B cell (primary cell): ENCODE measurements at regions not wholly inside any gene's neighbourhood (a gene's known extent, or its start where the extent isn't known, plus 50 kb on each side); places are given as distances from the start of the nearest gene placed in this dataset.
A peak's percentile ranks its signal among the peaks of the same experiment; 100 is the strongest.

Experiments
- ATAC-seq: fragments of 200-7000 bp; cut with Tn5 transposase; one replicate; pipeline ENCODE4 v1.10.0; 2021; ENCODE audit warnings: low read depth, mild to moderate bottlenecking, moderate number of reproducible peaks, moderate library complexity
- CTCF ChIA-PET: fragments of 350-600 bp; sonication (Branson Sonifier 250); formaldehyde crosslinking; loops from one replicate; lab custom pipeline; 2021; ENCODE audit warnings: antibody characterized with exemption, inconsistent platforms; lab: Charles Lee
- POLR2A ChIA-PET: fragments of 350-600 bp; sonication (Branson Sonifier 250); formaldehyde crosslinking; loops from one replicate; lab custom pipeline; 2021; ENCODE audit warnings: antibody characterized with exemption; lab: Charles Lee
- DNase-seq: peaks from one replicate; pipeline ENCODE4 v3.0.0; 2013
- H2AFZ ChIP-seq: 2 replicates; pipeline ENCODE4 v1.6.1; 2012; ENCODE audit warnings: mild to moderate bottlenecking, low read depth, low read length; ENCODE audit not compliant: insufficient read depth, poor library complexity, severe bottlenecking
- H3K27ac ChIP-seq, 2 donors: 1 replicate in 1 of 2; 2 replicates in 1 of 2; pipeline ENCODE4 v1.5.1; 2012 to 2013; ENCODE audit warnings: low read length in 2 of 2, mild to moderate bottlenecking in 2 of 2, moderate library complexity in 1 of 2
- H3K27me3 ChIP-seq, 4 experiments: fragments of 200-600 bp in 1 of 4; sonication (generic) in 1 of 4; replicated peaks in 1 of 4; 1 replicate in 2 of 4; 2 replicates in 2 of 4; pipeline versions ENCODE4 v1.6.1 to v1.7.0; 2013 to 2016; ENCODE audit warnings: low read length in 3 of 4, mild to moderate bottlenecking in 2 of 4, mixed read lengths in 1 of 4, moderate library complexity in 1 of 4; ENCODE audit not compliant: insufficient read depth in 4 of 4, control insufficient read depth in 3 of 4; ENCODE audit errors: control extremely low read depth in 1 of 4
- H3K36me3 ChIP-seq, 2 experiments: replicated peaks in 1 of 2; 1 replicate in 1 of 2; 2 replicates in 1 of 2; pipeline versions ENCODE4 v1.6.1 to v1.7.1; 2013; ENCODE audit warnings: low read length in 1 of 2; ENCODE audit not compliant: insufficient read depth in 2 of 2, control insufficient read depth in 1 of 2; ENCODE audit errors: control extremely low read depth in 1 of 2, extremely low read depth in 1 of 2
- H3K4me1 ChIP-seq, 2 donors: fragments of 200-600 bp in 1 of 2; sonication (generic) in 1 of 2; 1 replicate in 1 of 2; 2 replicates in 1 of 2; pipeline versions ENCODE4 v1.5.1 to v1.6.1; 2013 to 2017; ENCODE audit warnings: low read length in 2 of 2; ENCODE audit not compliant: control insufficient read depth in 2 of 2, insufficient read depth in 2 of 2
- H3K4me2 ChIP-seq: replicated peaks from 2 replicates; pipeline ENCODE3; 2012; ENCODE audit warnings: mild to moderate bottlenecking, low read depth, low read length; ENCODE audit not compliant: poor library complexity, severe bottlenecking
- H3K4me3 ChIP-seq, 5 experiments: fragments of 200-600 bp in 1 of 5; sonication (generic) in 1 of 5; 1 replicate in 3 of 5; 2 replicates in 2 of 5; pipeline versions ENCODE4 v1.5.1 to v1.7.0; 2011 to 2016; ENCODE audit warnings: low read length in 4 of 5, mild to moderate bottlenecking in 4 of 5, low read depth in 2 of 5, control low read depth in 1 of 5, moderate library complexity in 1 of 5; ENCODE audit not compliant: insufficient read depth in 1 of 5; ENCODE audit errors: control extremely low read depth in 1 of 5, extremely low read depth in 1 of 5
- H3K79me2 ChIP-seq: fragments of 200-600 bp; sonication (generic); one replicate; pipeline ENCODE4 v1.6.0; 2016; ENCODE audit warnings: low read length; ENCODE audit not compliant: control insufficient read depth, insufficient read depth
- H3K9ac ChIP-seq: fragments of 200-600 bp; sonication (generic); 2 replicates; pipeline ENCODE4 v1.6.1; 2017; ENCODE audit warnings: mild to moderate bottlenecking, low read length, moderate library complexity
- H3K9me3 ChIP-seq, 3 donors: one replicate each; pipeline versions ENCODE4 v1.6.1 to v1.7.1; 2013; ENCODE audit warnings: low read length in 2 of 3; ENCODE audit not compliant: control insufficient read depth in 2 of 3, insufficient read depth in 1 of 3; ENCODE audit errors: control extremely low read depth in 1 of 3
- H4K20me1 ChIP-seq: 2 replicates; pipeline ENCODE4 v1.6.0; 2012; ENCODE audit warnings: mild to moderate bottlenecking, low read length; ENCODE audit not compliant: insufficient read depth, control insufficient read depth, poor library complexity, severe bottlenecking
- H3K27ac Mint-ChIP-seq: one replicate; pipeline ENCODE4 v1.8.0; 2021; ENCODE audit warnings: mixed read lengths
- H3K27me3 Mint-ChIP-seq: one replicate; pipeline ENCODE4 v1.8.0; 2021; ENCODE audit warnings: mixed read lengths
- H3K4me1 Mint-ChIP-seq: one replicate; pipeline ENCODE4 v1.8.0; 2021; ENCODE audit warnings: mixed read lengths
- H3K4me3 Mint-ChIP-seq: one replicate; pipeline ENCODE4 v1.8.0; 2021; ENCODE audit warnings: mixed read lengths
- H3K9me3 Mint-ChIP-seq: one replicate; pipeline ENCODE4 v1.8.0; 2022; ENCODE audit warnings: mixed read lengths; ENCODE audit not compliant: insufficient read depth
- EZH2 ChIP-seq: IDR thresholded peaks from 2 replicates; pipeline ENCODE4 v1.6.1; 2012; ENCODE audit warnings: borderline replicate concordance, low read depth, mild to moderate bottlenecking, moderate library complexity, low read length; ENCODE audit not compliant: insufficient read depth, poor library complexity, severe bottlenecking
- WGBS: methylation state at CpG from one replicate; pipeline ENCODE4 v1.1.5; 2013; ENCODE audit warnings: missing lambda C conversion rate; ENCODE audit not compliant: insufficient coverage; 5-methylcytosine and 5-hydroxymethylcytosine counted together
- intact Hi-C: fragments of 100-400 bp; cut with micrococcal nuclease; formaldehyde crosslinking; loops from one replicate; pipeline ENCODE4 v1.10.0; 2022
- TF ChIP-seq, protein P1 (sequence below): fragments of 200-600 bp; IDR thresholded peaks from one replicate; pipeline ENCODE4 v1.8.0; 2022; ENCODE audit warnings: antibody characterized with exemption, mild to moderate bottlenecking

DNA sequence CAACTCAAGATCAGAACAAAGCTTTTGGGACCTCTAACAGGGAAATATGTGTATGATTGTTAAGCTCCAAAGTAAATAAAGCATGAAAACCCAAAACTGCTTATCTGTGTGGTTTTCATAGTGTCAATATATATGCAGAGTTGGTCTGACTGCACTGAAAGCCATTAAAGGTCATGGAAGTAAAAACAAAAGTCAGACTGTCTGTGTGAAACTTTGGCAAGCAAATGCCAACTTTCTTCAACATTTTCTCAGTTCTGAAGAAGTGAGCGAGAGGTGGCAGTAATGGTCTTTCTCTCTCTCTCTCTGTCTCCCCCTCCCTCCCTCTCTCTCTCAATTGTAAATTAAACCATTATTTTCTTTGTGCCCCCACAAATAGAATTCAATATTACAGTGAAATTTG lies 100.1 kb upstream of the S1PR1 start:
- no peak for TF ChIP-seq EZH2
- TF ChIP-seq, protein P1, sequence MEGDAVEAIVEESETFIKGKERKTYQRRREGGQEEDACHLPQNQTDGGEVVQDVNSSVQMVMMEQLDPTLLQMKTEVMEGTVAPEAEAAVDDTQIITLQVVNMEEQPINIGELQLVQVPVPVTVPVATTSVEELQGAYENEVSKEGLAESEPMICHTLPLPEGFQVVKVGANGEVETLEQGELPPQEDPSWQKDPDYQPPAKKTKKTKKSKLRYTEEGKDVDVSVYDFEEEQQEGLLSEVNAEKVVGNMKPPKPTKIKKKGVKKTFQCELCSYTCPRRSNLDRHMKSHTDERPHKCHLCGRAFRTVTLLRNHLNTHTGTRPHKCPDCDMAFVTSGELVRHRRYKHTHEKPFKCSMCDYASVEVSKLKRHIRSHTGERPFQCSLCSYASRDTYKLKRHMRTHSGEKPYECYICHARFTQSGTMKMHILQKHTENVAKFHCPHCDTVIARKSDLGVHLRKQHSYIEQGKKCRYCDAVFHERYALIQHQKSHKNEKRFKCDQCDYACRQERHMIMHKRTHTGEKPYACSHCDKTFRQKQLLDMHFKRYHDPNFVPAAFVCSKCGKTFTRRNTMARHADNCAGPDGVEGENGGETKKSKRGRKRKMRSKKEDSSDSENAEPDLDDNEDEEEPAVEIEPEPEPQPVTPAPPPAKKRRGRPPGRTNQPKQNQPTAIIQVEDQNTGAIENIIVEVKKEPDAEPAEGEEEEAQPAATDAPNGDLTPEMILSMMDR = no peak
- Histone ChIP-seq H3K4me3 (no peak overlapping the region), H3K9ac (no peak overlapping the region), H3K9me3 (no peaks in the 10 kb centered on the region), H3K4me1 (peaks cover 38 to 40% of the 10 kb centered on the region in 2 donors), H4K20me1 (no peaks in the 10 kb centered on the region), H3K79me2 (no peaks in the 10 kb centered on the region), H3K27ac (peak overlapping the region; percentile 1 to 32), H3K27me3 (no peaks in the 10 kb centered on the region), H2AFZ (peak overlapping the region; percentile 12), H3K4me2 (peak overlapping the region; percentile 35), H3K36me3 (no peaks in the 10 kb centered on the region)
- CTCF ChIA-PET = interaction anchor here (0.6 to 9.2 kb wide), 16 partner anchors 10 to 242 kb away, joined by 3 to 183 read pairs (median 10); no protein-coding TSS in a partner anchor
- H3K4me3 Mint-ChIP-seq = peak overlapping the region; percentile 17
- DNase-seq = peak; percentile 54
- peak; percentile 70 for ATAC-seq
- intact Hi-C loops = loop anchor here (1.0 to 5.0 kb wide), 4 partner anchors 102 to 220 kb away; no protein-coding TSS in a partner anchor
- POLR2A ChIA-PET = interaction anchor here (0.5 to 0.6 kb wide), 2 partner anchors 9 to 99 kb away, joined by 3 to 9 read pairs; no protein-coding TSS in a partner anchor
- no peaks in the 10 kb centered on the region for H3K27me3 Mint-ChIP-seq
- no peaks in the 10 kb centered on the region for H3K9me3 Mint-ChIP-seq
- H3K27ac Mint-ChIP-seq = peak overlapping the region; percentile 70
- peaks cover 49% of the 10 kb centered on the region for H3K4me1 Mint-ChIP-seq
- no CpG with 5 or more reads among the region's 1 CpG for WGBS

DNA sequence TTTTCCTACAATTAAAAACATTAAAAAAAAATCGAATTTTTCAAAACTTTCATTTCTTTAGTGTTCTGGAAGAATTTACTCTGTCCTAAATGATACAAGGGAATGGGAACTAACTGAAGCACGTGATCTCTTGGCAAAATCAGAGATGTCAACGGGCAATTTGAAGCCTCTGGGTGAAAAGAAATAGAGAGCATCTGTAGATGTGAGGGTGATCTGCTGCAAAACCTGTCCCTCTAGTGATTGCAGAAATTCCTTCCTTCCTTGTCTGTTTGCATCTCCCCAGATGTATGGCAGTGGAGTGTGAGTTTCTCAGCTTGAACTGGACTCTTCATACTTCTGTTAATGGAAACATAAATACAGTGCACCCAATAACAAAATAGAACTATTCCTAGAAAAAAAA lies 100.5 kb upstream of the S1PR1 start:
- H3K27me3 Mint-ChIP-seq = no peaks in the 10 kb centered on the region

More for the DNA sequence above, 100.5 kb upstream of the S1PR1 start:
- no peaks in the 10 kb centered on the region for H3K9me3 ChIP-seq
- H4K20me1 ChIP-seq = no peaks in the 10 kb centered on the region
- peak overlapping the region; percentile 12 for H2AFZ ChIP-seq
- H3K9ac ChIP-seq = no peak overlapping the region
- ATAC-seq (no peak), DNase-seq (no peak)
- H3K27me3 ChIP-seq = no peaks in the 10 kb centered on the region
- intact Hi-C loops = loop anchor here (2.0 to 5.0 kb wide), 2 partner anchors 209 to 221 kb away; no protein-coding TSS in a partner anchor
- no peak overlapping the region for H3K4me3 Mint-ChIP-seq
- peak overlapping the region; percentile 1 to 32 for H3K27ac ChIP-seq
- ChIA-PET CTCF (interaction anchor here (0.6 to 9.2 kb wide), 15 partner anchors 10 to 242 kb away, joined by 3 to 183 read pairs (median 10); no protein-coding TSS in a partner anchor), POLR2A (interaction anchor here (0.6 kb wide), 1 partner anchor 99 kb away, joined by 9 read pairs; no protein-coding TSS in a partner anchor)
- no peaks in the 10 kb centered on the region for H3K9me3 Mint-ChIP-seq
- TF ChIP-seq, protein P1 = no peak
- TF ChIP-seq EZH2 = no peak
- H3K4me1 Mint-ChIP-seq = peaks cover 54% of the 10 kb centered on the region
- H3K4me2 ChIP-seq = peak overlapping the region; percentile 35
- H3K27ac Mint-ChIP-seq = peak overlapping the region; percentile 5
- WGBS = 100% methylated on average over 1 of the region's 3 CpGs
- no peaks in the 10 kb centered on the region for H3K79me2 ChIP-seq
- H3K4me1 ChIP-seq = peaks cover 39 to 44% of the 10 kb centered on the region in 2 donors
- no peak overlapping the region for H3K4me3 ChIP-seq
- H3K36me3 ChIP-seq = no peaks in the 10 kb centered on the region
